H1 (cell line): ENCODE measurements at regions not wholly inside any gene's neighbourhood (a gene's known extent, or its start where the extent isn't known, plus 50 kb on each side); places are given as distances from the start of the nearest gene placed in this dataset.

Experiments used
- CTCF ChIA-PET: fragments of 300-600 bp; sonication (Branson Sonifier 250); formaldehyde crosslinking; loops from one replicate; lab custom pipeline; 2021; ENCODE audit not compliant: partially characterized antibody; lab: Charles Lee
- POLR2A ChIA-PET: fragments of 300-600 bp; sonication (Branson Sonifier 250); formaldehyde crosslinking; loops from one replicate; lab custom pipeline; 2021; ENCODE audit warnings: inconsistent platforms; ENCODE audit not compliant: partially characterized antibody; lab: Charles Lee
- DNase-seq, 2 experiments: peaks; one replicate each; pipeline versions ENCODE4 v3.0.0 to v3.0.0-alpha.2; 2010 to 2022; ENCODE audit warnings: low spot score in 2 of 2, low read depth in 1 of 2, mixed read lengths in 1 of 2
- FAIRE-seq: peaks from 2 replicates; lab custom pipeline; 2011; peaks lifted over from hg19 to GRCh38; lab: Jason Lieb, UNC
- H2AFZ ChIP-seq: 2 replicates; pipeline ENCODE4 v1.8.1; 2012; ENCODE audit warnings: low read length, inconsistent platforms
- H2AK5ac ChIP-seq: 2 replicates; pipeline ENCODE4 v1.6.1; 2013; ENCODE audit warnings: low read depth, low read length
- H2BK120ac ChIP-seq: replicated peaks from 2 replicates; pipeline ENCODE3; 2013; ENCODE audit warnings: low read depth, low read length, inconsistent platforms
- H2BK12ac ChIP-seq: 2 replicates; pipeline ENCODE4 v1.6.1; 2013; ENCODE audit warnings: low read depth, low read length
- H2BK15ac ChIP-seq: 2 replicates; pipeline ENCODE4 v1.6.1; 2013; ENCODE audit warnings: low read length
- H2BK20ac ChIP-seq: 2 replicates; pipeline ENCODE4 v1.6.1; 2013; ENCODE audit warnings: low read length
- H2BK5ac ChIP-seq: 2 replicates; pipeline ENCODE4 v1.6.1; 2013; ENCODE audit warnings: low read depth, low read length
- H3K14ac ChIP-seq: 2 replicates; pipeline ENCODE4 v1.6.1; 2013; ENCODE audit warnings: inconsistent platforms; ENCODE audit not compliant: insufficient read length
- H3K18ac ChIP-seq: 2 replicates; pipeline ENCODE4 v1.6.1; 2013; ENCODE audit warnings: low read length; ENCODE audit errors: extremely low read depth
- H3K23ac ChIP-seq: 2 replicates; pipeline ENCODE4 v1.6.1; 2013; ENCODE audit warnings: inconsistent platforms; ENCODE audit not compliant: insufficient read length
- H3K23me2 ChIP-seq: 2 replicates; pipeline ENCODE4 v1.6.1; 2013; ENCODE audit warnings: low read depth, low read length
- H3K27ac ChIP-seq: 2 replicates; pipeline ENCODE4 v1.6.1; 2011; ENCODE audit warnings: low read depth, low read length, inconsistent platforms
- H3K27me3 ChIP-seq, 4 experiments: replicated peaks in 1 of 4; 1 replicate in 1 of 4; 2 replicates in 3 of 4; pipeline versions ENCODE4 v1.6.1 to v1.8.1; 2011 to 2013; ENCODE audit warnings: low read length in 3 of 4, mild to moderate bottlenecking in 3 of 4, inconsistent platforms in 2 of 4, mixed read lengths in 2 of 4, moderate library complexity in 1 of 4; ENCODE audit not compliant: control insufficient read depth in 3 of 4, insufficient read depth in 3 of 4; ENCODE audit errors: extremely low read depth in 1 of 4
- H3K36me3 ChIP-seq, 4 experiments: 2 replicates each; pipeline versions ENCODE4 v1.6.1 to v1.8.1; 2011 to 2013; ENCODE audit warnings: mild to moderate bottlenecking in 4 of 4, low read length in 3 of 4, moderate library complexity in 2 of 4, control low read depth in 1 of 4, inconsistent platforms in 1 of 4; ENCODE audit not compliant: insufficient read depth in 4 of 4, control insufficient read depth in 2 of 4
- H3K4ac ChIP-seq: replicated peaks from 2 replicates; pipeline ENCODE3; 2013; ENCODE audit warnings: low read length, low read depth, mixed read lengths, inconsistent platforms; ENCODE audit not compliant: insufficient read length
- H3K4me1 ChIP-seq, 4 experiments: replicated peaks in 1 of 4; 1 replicate in 1 of 4; 2 replicates in 3 of 4; pipeline versions ENCODE4 v1.6.1 to v1.8.1; 2011 to 2013; ENCODE audit warnings: low read length in 3 of 4, inconsistent platforms in 2 of 4, mixed read lengths in 1 of 4; ENCODE audit not compliant: insufficient read depth in 4 of 4, control insufficient read depth in 3 of 4
- H3K4me2 ChIP-seq, 2 experiments: 2 replicates each; pipeline versions ENCODE4 v1.6.1 to v1.8.1; 2011 to 2013; ENCODE audit warnings: low read depth in 2 of 2, low read length in 2 of 2, control low read depth in 1 of 2, inconsistent platforms in 1 of 2, mild to moderate bottlenecking in 1 of 2; ENCODE audit not compliant: insufficient read depth in 1 of 2
- H3K4me3 ChIP-seq, 4 experiments: fragments of 200-600, 300-600 bp in 1 of 4; sonication (generic), shearing (Covaris generic), sonication (Bioruptor Twin) in 1 of 4; 2 replicates each; pipeline versions ENCODE4 v1.5.1 to v1.8.1; 2011 to 2016; ENCODE audit warnings: low read length in 4 of 4, low read depth in 3 of 4, control low read depth in 2 of 4, inconsistent platforms in 2 of 4, mild to moderate bottlenecking in 2 of 4, mixed read lengths in 1 of 4, moderate library complexity in 1 of 4; ENCODE audit not compliant: insufficient read depth in 2 of 4; ENCODE audit errors: extremely low read depth in 1 of 4
- H3K56ac ChIP-seq: replicated peaks from 2 replicates; pipeline ENCODE3; 2013; ENCODE audit warnings: low read depth, mild to moderate bottlenecking, mixed read lengths, low read length, inconsistent platforms; ENCODE audit not compliant: insufficient read length
- H3K79me1 ChIP-seq: 2 replicates; pipeline ENCODE4 v1.6.1; 2013; ENCODE audit warnings: low read depth, low read length, control low read depth
- H3K79me2 ChIP-seq, 2 experiments: 2 replicates each; pipeline versions ENCODE4 v1.6.1 to v1.8.1; 2012 to 2013; ENCODE audit warnings: low read length in 2 of 2, mild to moderate bottlenecking in 2 of 2, inconsistent platforms in 1 of 2; ENCODE audit not compliant: insufficient read depth in 2 of 2, control insufficient read depth in 1 of 2
- H3K9ac ChIP-seq, 4 experiments: replicated peaks in 1 of 4; 1 replicate in 1 of 4; 2 replicates in 3 of 4; pipeline versions ENCODE4 v1.6.1 to v1.8.1; 2011 to 2013; ENCODE audit warnings: low read depth in 3 of 4, low read length in 3 of 4, control low read depth in 2 of 4, mild to moderate bottlenecking in 2 of 4, moderate library complexity in 2 of 4, inconsistent platforms in 1 of 4; ENCODE audit errors: extremely low read depth in 1 of 4
- H3K9me3 ChIP-seq, 2 experiments: 2 replicates each; pipeline versions ENCODE4 v1.6.1 to v1.8.1; 2012 to 2013; ENCODE audit warnings: mild to moderate bottlenecking in 2 of 2, moderate library complexity in 2 of 2, control low read depth in 1 of 2, inconsistent platforms in 1 of 2, low read depth in 1 of 2, low read length in 1 of 2, mixed read lengths in 1 of 2; ENCODE audit not compliant: insufficient read depth in 2 of 2
- H4K20me1 ChIP-seq, 2 experiments: replicated peaks in 1 of 2; 2 replicates each; pipeline versions ENCODE3 to v1.8.1; 2011 to 2013; ENCODE audit warnings: inconsistent platforms in 2 of 2, low read length in 2 of 2, mild to moderate bottlenecking in 1 of 2; ENCODE audit not compliant: insufficient read depth in 2 of 2, control insufficient read depth in 1 of 2
- H4K5ac ChIP-seq: 2 replicates; pipeline ENCODE4 v1.6.1; 2013; ENCODE audit warnings: low read length, low read depth, mixed read lengths, inconsistent platforms; ENCODE audit not compliant: insufficient read length
- H4K8ac ChIP-seq: 2 replicates; pipeline ENCODE4 v1.8.0; 2013; ENCODE audit warnings: mild to moderate bottlenecking, moderate library complexity, low read length, inconsistent platforms; ENCODE audit not compliant: insufficient read depth; ENCODE audit errors: extremely low read depth
- H4K91ac ChIP-seq: replicated peaks from 2 replicates; pipeline ENCODE3; 2013; ENCODE audit warnings: low read length, mixed read lengths, inconsistent platforms; ENCODE audit not compliant: insufficient read length
- CREB1 ChIP-seq: IDR thresholded peaks from 2 replicates; pipeline ENCODE4 v1.6.1; 2012; ENCODE audit warnings: inconsistent platforms
- GABPA ChIP-seq: IDR thresholded peaks from 2 replicates; pipeline ENCODE4 v1.6.1; 2011; ENCODE audit warnings: mild to moderate bottlenecking, low read length, moderate library complexity, borderline replicate concordance; ENCODE audit not compliant: insufficient read depth
- GTF2F1 ChIP-seq: IDR thresholded peaks from 2 replicates; pipeline ENCODE4 v1.6.1; 2012; ENCODE audit warnings: low read depth, low read length, improper control_type of control experiment, borderline replicate concordance
- JUND ChIP-seq: IDR thresholded peaks from 2 replicates; pipeline ENCODE4 v1.6.1; 2011; ENCODE audit warnings: mild to moderate bottlenecking, improper control_type of control experiment, low read length
- KDM4A ChIP-seq: IDR thresholded peaks from one replicate; pipeline ENCODE4 v1.7.1; 2012; ENCODE audit warnings: low read depth, mild to moderate bottlenecking, moderate library complexity, low read length, inconsistent platforms; ENCODE audit not compliant: severe bottlenecking
- NRF1 ChIP-seq: IDR thresholded peaks from 2 replicates; pipeline ENCODE4 v1.6.1; 2011; ENCODE audit warnings: mild to moderate bottlenecking, low read depth, low read length, improper control_type of control experiment
- RBBP5 ChIP-seq: IDR thresholded peaks from 2 replicates; pipeline ENCODE4 v1.7.1; 2012; ENCODE audit warnings: low read depth, mild to moderate bottlenecking, inconsistent platforms, low read length, moderate library complexity, borderline replicate concordance
- SIN3A ChIP-seq, 2 experiments: IDR thresholded peaks in 1 of 2; conservative IDR thresholded peaks in 1 of 2; 2 replicates each; pipeline ENCODE4 v1.6.1; 2011 to 2012; ENCODE audit warnings: low read length in 2 of 2, improper control_type of control experiment in 1 of 2, low read depth in 1 of 2, mild to moderate bottlenecking in 1 of 2
- TEAD4 ChIP-seq: IDR thresholded peaks from 2 replicates; pipeline ENCODE4 v1.6.1; 2012; ENCODE audit warnings: low read depth, low read length, inconsistent platforms, mixed read lengths
- YY1 ChIP-seq: IDR thresholded peaks from 2 replicates; pipeline ENCODE4 v1.6.1; 2011; ENCODE audit warnings: low read depth, mild to moderate bottlenecking, low read length
- WGBS, 2 experiments: shearing (Covaris generic) in 1 of 2; methylation state at CpG; one replicate each; pipeline versions ENCODE4 v1.1.6 to v1.1.7; 2013 to 2015; ENCODE audit warnings: low lambda C conversion rate in 2 of 2, mixed read lengths in 2 of 2, inconsistent platforms in 1 of 2, low coverage in 1 of 2, missing lambda C conversion rate in 1 of 2; ENCODE audit not compliant: insufficient replicate concordance in 2 of 2, insufficient coverage in 1 of 2, insufficient read length in 1 of 2; ENCODE audit errors: extremely low coverage in 1 of 2, missing lambda C conversion rate in 1 of 2; 5-methylcytosine and 5-hydroxymethylcytosine counted together
- TF ChIP-seq, protein P1 (sequence below): IDR thresholded peaks from 2 replicates; pipeline ENCODE4 v1.6.1; 2012; ENCODE audit warnings: low read length, inconsistent platforms

DNA sequence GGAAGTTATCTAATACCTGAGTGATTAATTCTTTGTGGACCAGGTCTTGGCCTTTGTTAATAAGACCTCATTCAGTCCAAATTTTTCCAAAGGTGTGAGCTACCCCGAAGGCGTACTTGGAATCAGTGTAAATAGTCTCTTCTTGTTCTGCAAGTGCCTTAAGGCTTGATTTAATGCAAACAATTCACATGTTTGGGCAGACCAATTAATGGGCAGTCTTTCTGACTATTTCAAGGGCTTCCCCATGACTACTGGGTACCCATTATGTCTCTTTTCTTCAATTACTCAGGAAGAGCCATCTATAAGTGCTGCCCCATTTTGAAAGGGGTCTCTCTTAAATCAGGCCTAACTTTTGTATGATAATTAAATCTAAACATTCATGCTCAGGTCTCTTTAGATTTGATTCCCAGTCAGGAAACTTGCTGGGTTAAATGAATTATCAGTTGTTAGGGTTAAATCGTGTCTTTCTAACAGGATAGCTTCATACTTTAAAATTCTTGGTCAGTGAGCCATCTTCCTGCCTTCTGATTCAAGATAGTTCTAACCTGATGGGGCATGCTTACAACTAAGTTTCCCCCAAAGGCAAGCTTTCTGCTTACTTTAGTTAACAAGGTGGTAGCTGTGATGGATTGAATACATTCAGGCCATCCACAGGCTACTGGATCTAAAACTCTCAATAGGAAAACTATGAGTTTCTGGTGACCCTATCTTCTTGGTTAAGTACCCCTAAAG, 179.6 kb downstream of the CCNG2 start:
- CTCF ChIA-PET = interaction anchor here (0.9 to 2.3 kb wide), 5 partner anchors 17 to 96 kb away, joined by 3 to 14 read pairs (median 3); no protein-coding TSS in a partner anchor
- TF ChIP-seq TEAD4 (no peak), CREB1 (no peak), YY1 (no peak), RBBP5 (no peak), GTF2F1 (no peak), GABPA (no peak), SIN3A (conservative IDR thresholded peaks at IDR 0.05 in 1 of 2, IDR thresholded peaks at IDR 0.05 in 1 of 2; ENCODE audit: low read depth in 1 of 2, low read length in 2 of 2) (no peak), NRF1 (no peak), KDM4A (no peak), JUND (no peak)
- TF ChIP-seq, protein P1, sequence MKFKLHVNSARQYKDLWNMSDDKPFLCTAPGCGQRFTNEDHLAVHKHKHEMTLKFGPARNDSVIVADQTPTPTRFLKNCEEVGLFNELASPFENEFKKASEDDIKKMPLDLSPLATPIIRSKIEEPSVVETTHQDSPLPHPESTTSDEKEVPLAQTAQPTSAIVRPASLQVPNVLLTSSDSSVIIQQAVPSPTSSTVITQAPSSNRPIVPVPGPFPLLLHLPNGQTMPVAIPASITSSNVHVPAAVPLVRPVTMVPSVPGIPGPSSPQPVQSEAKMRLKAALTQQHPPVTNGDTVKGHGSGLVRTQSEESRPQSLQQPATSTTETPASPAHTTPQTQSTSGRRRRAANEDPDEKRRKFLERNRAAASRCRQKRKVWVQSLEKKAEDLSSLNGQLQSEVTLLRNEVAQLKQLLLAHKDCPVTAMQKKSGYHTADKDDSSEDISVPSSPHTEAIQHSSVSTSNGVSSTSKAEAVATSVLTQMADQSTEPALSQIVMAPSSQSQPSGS = no peak

More for the DNA sequence above, 179.6 kb downstream of the CCNG2 start:
- DNase-seq = no peak
- no peak overlapping the region for H3K27ac ChIP-seq
- FAIRE-seq = no peak
- no peak overlapping the region for H3K14ac ChIP-seq
- POLR2A ChIA-PET = no interaction called here
- H4K8ac ChIP-seq = no peak overlapping the region
- H2AK5ac ChIP-seq = no peak overlapping the region
- no peak overlapping the region for H4K5ac ChIP-seq
- no peak overlapping the region for H2BK12ac ChIP-seq
- H3K4ac ChIP-seq = no peak overlapping the region
- H2BK20ac ChIP-seq = no peak overlapping the region
- no peak overlapping the region for H2AFZ ChIP-seq
- H3K9ac ChIP-seq = no peak overlapping the region
- H2BK15ac ChIP-seq = no peak overlapping the region
- H3K36me3 ChIP-seq = no peaks in the 10 kb centered on the region
- H2BK5ac ChIP-seq = no peak overlapping the region
- H3K9me3 ChIP-seq = no peaks in the 10 kb centered on the region; a peak in 1 of 4 replicates
- no peak overlapping the region for H3K4me2 ChIP-seq
- H3K27me3 ChIP-seq = no peaks in the 10 kb centered on the region
- no peak overlapping the region for H3K18ac ChIP-seq
- H3K79me2 ChIP-seq = no peaks in the 10 kb centered on the region
- no peak overlapping the region for H3K56ac ChIP-seq
- H3K23me2 ChIP-seq = no peaks in the 10 kb centered on the region
- H3K79me1 ChIP-seq = no peaks in the 10 kb centered on the region
- 94% methylated on average over 3 of the region's 3 CpGs; no CpG with 5 or more reads in 1 of the 2 experiments for WGBS, 2 experiments
- H3K4me1 ChIP-seq = no peaks in the 10 kb centered on the region
- H4K20me1 ChIP-seq = no peaks in the 10 kb centered on the region
- no peak overlapping the region for H3K4me3 ChIP-seq
- no peak overlapping the region for H4K91ac ChIP-seq
- no peak overlapping the region for H3K23ac ChIP-seq
- H2BK120ac ChIP-seq = no peak overlapping the region
